GM06990 (cell line): ENCODE measurements at regions not wholly inside any gene's neighbourhood (a gene's known extent, or its start where the extent isn't known, plus 50 kb on each side); places are given as distances from the start of the nearest gene placed in this dataset.

Experiments
- DNase-seq: peaks from one replicate; pipeline ENCODE4 v3.0.0-alpha.2; 2011; ENCODE audit not compliant: insufficient read length; ENCODE audit errors: extremely low read depth
- H3K27me3 ChIP-seq: replicated peaks from 2 replicates; pipeline ENCODE4 v1.6.0; 2011; ENCODE audit warnings: low read length; ENCODE audit not compliant: control insufficient read depth, insufficient read depth
- H3K36me3 ChIP-seq: 2 replicates; pipeline ENCODE4 v1.5.1; 2011; ENCODE audit warnings: low read length; ENCODE audit not compliant: control insufficient read depth, insufficient read depth
- H3K4me3 ChIP-seq: replicated peaks from 2 replicates; pipeline ENCODE4 v1.5.1; 2011; ENCODE audit warnings: low read depth, mild to moderate bottlenecking, control low read depth, low read length
- CTCF ChIP-seq: IDR thresholded peaks from 2 replicates; pipeline ENCODE4 v1.5.1; 2011; ENCODE audit warnings: low read length, control low read depth, mild to moderate bottlenecking, inconsistent platforms; ENCODE audit not compliant: insufficient read depth, poor library complexity, severe bottlenecking

GRCh38 chr2:174663550-174663949 is 65.9 kb upstream of the WIPF1 start:
- no peak overlapping the region for H3K4me3 ChIP-seq
- H3K36me3 ChIP-seq: no peaks in the 10 kb centered on the region
- H3K27me3 ChIP-seq: no peaks in the 10 kb centered on the region
- DNase-seq: no peak
- TF ChIP-seq CTCF: no peak

GRCh38 chr2:174662859-174663258 is 65.3 kb upstream of the WIPF1 start:
- H3K27me3 ChIP-seq: no peaks in the 10 kb centered on the region
- no peak overlapping the region for H3K4me3 ChIP-seq
- no peak for DNase-seq
- no peak for TF ChIP-seq CTCF
- H3K36me3 ChIP-seq: no peaks in the 10 kb centered on the region

GRCh38 chr2:174662459-174662858 is 64.9 kb upstream of the WIPF1 start:
- DNase-seq: no peak

GRCh38 chr2:174660984-174661675 is 63.5 kb upstream of the WIPF1 start:
- H3K27me3 ChIP-seq: no peaks in the 10 kb centered on the region
- no peak for DNase-seq
- no peak overlapping the region for H3K4me3 ChIP-seq
- H3K36me3 ChIP-seq: no peaks in the 10 kb centered on the region
- no peak for TF ChIP-seq CTCF

More at GRCh38 chr2:174662459-174662858, 64.9 kb upstream of the WIPF1 start:
- Histone ChIP-seq H3K36me3 (no peaks in the 10 kb centered on the region), H3K27me3 (no peaks in the 10 kb centered on the region), H3K4me3 (no peak overlapping the region)
- TF ChIP-seq CTCF: no peak

GRCh38 chr2:174659069-174659900 is 61.7 kb upstream of the WIPF1 start:
- DNase-seq: no peak
- no peak for TF ChIP-seq CTCF
- Histone ChIP-seq H3K4me3 (no peak overlapping the region), H3K36me3 (no peaks in the 10 kb centered on the region), H3K27me3 (no peaks in the 10 kb centered on the region)
